ENCODE measurements at regions not wholly inside any gene's neighbourhood (a gene's known extent, or its start where the extent isn't known, plus 50 kb on each side); places are given as distances from the start of the nearest gene placed in this dataset.

- TF ChIP-seq ZNF609 (CRISPR knock-in tag; IDR thresholded peaks at IDR 0.05; ENCODE audit: borderline replicate concordance) = no peak
- no peak for TF ChIP-seq SMARCE1 (IDR thresholded peaks at IDR 0.05; ENCODE audit: borderline replicate concordance)
- TF ChIP-seq ZNF569 (CRISPR knock-in tag; IDR thresholded peaks at IDR 0.05; ENCODE audit: borderline replicate concordance) = no peak
- no peak for TF ChIP-seq ZNF17 (CRISPR knock-in tag; IDR thresholded peaks at IDR 0.05)
- TF ChIP-seq CC2D1A (CRISPR knock-in tag; IDR thresholded peaks at IDR 0.05) = no peak
Measured at GRCh38 chr5:101843055-101843454, 453.0 kb downstream of the SLCO4C1 start (continued).

GRCh38 chr5:101838435-101838834 lies 457.6 kb downstream of the SLCO4C1 start:
- Histone ChIP-seq H3K4me3 (replicated peaks in 1 of 3; ENCODE audit: insufficient read depth in 1 of 3, low read depth in 2 of 3, low read length in 3 of 3) (no peak overlapping the region), H3K4me1 (ENCODE audit: insufficient read depth, low read length) (no peaks in the 10 kb centered on the region), H3K9ac (ENCODE audit: insufficient read depth, low read depth, low read length) (no peak overlapping the region), H3K79me2 (ENCODE audit: insufficient read depth, low read length) (no peaks in the 10 kb centered on the region), H3K27ac (ENCODE audit: extremely low read length, insufficient read depth, low read length) (no peak overlapping the region), H4K20me1 (ENCODE audit: insufficient read depth, low read length) (no peaks in the 10 kb centered on the region), H3K9me3 (ENCODE audit: low read length) (no peaks in the 10 kb centered on the region), H3K4me2 (ENCODE audit: low read depth, low read length) (no peak overlapping the region), H2AFZ (ENCODE audit: low read length) (no peak overlapping the region), H3K27me3 (ENCODE audit: control insufficient read depth in 1 of 2, insufficient read depth in 2 of 2, low read length in 2 of 2) (no peaks in the 10 kb centered on the region), H3K36me3 (replicated peaks in 1 of 2; ENCODE audit: control insufficient read depth in 1 of 2, insufficient read depth in 2 of 2, low read length in 2 of 2) (no peaks in the 10 kb centered on the region)
- intact Hi-C loops (cut with micrococcal nuclease; ENCODE audit: unreplicated experiment) (no loop called here), in situ Hi-C loops (cut with HindIII; ENCODE audit: extremely low pct_ligation_motif_present, low pct_unique_long_range_greater_than_20kb) (no loop called here)
- ATAC-seq (no peak), FAIRE-seq (no peak), DNase-seq (ENCODE audit: low spot score) (no peak)
- BruUV-seq (replicated peaks) = no TSS peak
- TF ChIP-seq ZNF691 (CRISPR knock-in tag; IDR thresholded peaks at IDR 0.05; ENCODE audit: borderline replicate concordance, low read depth) (no peak), REXO4 (CRISPR knock-in tag; IDR thresholded peaks at IDR 0.05; ENCODE audit: borderline replicate concordance) (no peak)
- 32% methylated on average over 5 of the region's 5 CpGs for WGBS (ENCODE audit: low lambda C conversion rate)
- ChIA-PET POLR2A (no interaction called here), CTCF (ENCODE audit: low intra/inter-chr PET ratio, low total read pairs) (no interaction called here)
